ENCODE measurements at regions not wholly inside any gene's neighbourhood (a gene's known extent, or its start where the extent isn't known, plus 50 kb on each side); places are given as distances from the start of the nearest gene placed in this dataset.

- TF ChIP-seq CTCF (IDR thresholded peaks at IDR 0.05): no peak
Observed at GRCh38 chr18:45402485-45403056, 212.7 kb upstream of the SLC14A2 start.

GRCh38 chr18:45403341-45404049 is 211.8 kb upstream of the SLC14A2 start:
- TF ChIP-seq CTCF (IDR thresholded peaks at IDR 0.05): no peak

GRCh38 chr18:45408218-45408617 is 207.1 kb upstream of the SLC14A2 start:
- no peak for TF ChIP-seq CTCF (IDR thresholded peaks at IDR 0.05)

GRCh38 chr18:45409971-45410370 is 205.3 kb upstream of the SLC14A2 start:
- TF ChIP-seq CTCF (IDR thresholded peaks at IDR 0.05): no peak

- no peak for TF ChIP-seq CTCF (IDR thresholded peaks at IDR 0.05)
Observed at GRCh38 chr18:45412577-45412976, 202.7 kb upstream of the SLC14A2 start.

- TF ChIP-seq CTCF (IDR thresholded peaks at IDR 0.05): no peak
Observed at GRCh38 chr18:45413180-45413836, 202.0 kb upstream of the SLC14A2 start.

- TF ChIP-seq CTCF (IDR thresholded peaks at IDR 0.05): no peak
Observed at GRCh38 chr18:45415614-45416013, 199.7 kb upstream of the SLC14A2 start.

Data from LNCAP (cell line).